Right ventricle myocardium inferior (tissue), 1 donor: ENCODE measurements at regions not wholly inside any gene's neighbourhood (a gene's known extent, or its start where the extent isn't known, plus 50 kb on each side); places are given as distances from the start of the nearest gene placed in this dataset.
"Not testable (repeated sequence)": the region's sequence is repeated elsewhere in the genome, so short reads cannot be mapped to it uniquely, and the experiment has no call there.

Experiments
- ATAC-seq: fragments of 200-7000 bp; cut with Tn5 transposase; one replicate; pipeline ENCODE4 v1.9.1; 2020; ENCODE audit warnings: mild to moderate bottlenecking, moderate library complexity
- DNase-seq: peaks from one replicate; pipeline ENCODE4 v3.0.0; 2021; ENCODE audit errors: missing footprints
- intact Hi-C: fragments of 100-400 bp; cut with DNase I; formaldehyde crosslinking; loops from one replicate; pipeline ENCODE4 v1.11.0; 2022
- donor health status: DM: no; HTN: yes; CAD: no; lungs with severe emphysema.

DNA sequence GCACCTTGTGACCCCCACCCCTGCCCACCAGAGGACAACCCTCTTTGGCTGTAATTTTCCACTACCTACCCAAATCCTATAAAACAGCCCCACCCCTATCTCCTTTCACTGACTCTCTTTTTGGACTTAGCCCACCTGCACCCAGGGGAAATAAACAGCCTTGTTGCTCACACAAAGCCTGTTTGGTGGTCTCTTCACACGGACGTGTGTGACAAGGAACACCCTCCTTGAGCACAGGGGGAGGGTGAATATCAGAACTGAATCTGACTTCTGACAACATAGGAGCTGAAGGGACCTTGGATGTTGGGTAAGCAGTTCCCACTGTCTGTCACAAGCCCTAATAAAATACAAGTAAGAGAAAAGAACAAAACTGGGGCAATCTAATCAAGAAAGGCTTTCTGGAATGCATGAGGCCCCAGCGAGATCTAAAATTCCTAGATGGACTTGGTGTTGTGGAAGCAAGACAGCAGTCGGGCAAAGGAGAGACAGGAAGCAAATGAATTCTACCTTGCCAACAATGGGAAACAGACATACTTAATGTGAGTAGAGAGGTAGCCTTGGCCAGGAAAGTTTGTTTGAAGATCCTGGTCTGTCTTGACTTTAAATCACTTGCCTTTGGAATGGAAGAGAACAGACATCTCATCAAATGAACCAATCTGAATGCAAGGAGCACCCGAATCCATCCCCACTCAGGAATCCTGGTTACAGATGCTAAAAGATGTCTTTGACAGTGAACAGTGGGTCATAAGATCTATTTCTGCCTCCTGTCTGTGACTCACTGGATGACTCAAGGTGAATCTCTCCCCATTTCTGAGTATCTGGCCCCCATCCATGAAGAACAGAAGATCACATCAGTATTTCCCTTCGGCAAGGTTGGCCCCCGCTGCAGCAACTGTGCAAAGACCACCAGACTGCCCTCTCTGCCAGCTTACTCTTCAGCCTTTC, 53.3 kb downstream of the OLFML3 start:
- DNase-seq (no peak), ATAC-seq (no peak)
- intact Hi-C loops: loop anchor here (10.0 kb wide), 1 partner anchor 252 kb away; no protein-coding TSS in a partner anchor

GRCh38 chr1:114033216-114033706, 54.0 kb downstream of the OLFML3 start:
- intact Hi-C loops: loop anchor here (10.0 kb wide), 1 partner anchor 252 kb away; no protein-coding TSS in a partner anchor
- DNase-seq (no peak), ATAC-seq (no peak)

GRCh38 chr1:114033961-114034360, 54.7 kb downstream of the OLFML3 start:
- no peak for DNase-seq
- intact Hi-C loops: loop anchor here (10.0 kb wide), 1 partner anchor 251 kb away; no protein-coding TSS in a partner anchor
- ATAC-seq: no peak

- intact Hi-C loops: loop anchor here (10.0 kb wide), 1 partner anchor 250 kb away; no protein-coding TSS in a partner anchor
- ATAC-seq (no peak), DNase-seq (no peak)
Measured at GRCh38 chr1:114034567-114035303, 55.5 kb downstream of the OLFML3 start.

- intact Hi-C loops: loop anchor here (10.0 kb wide), 1 partner anchor 249 kb away; no protein-coding TSS in a partner anchor
- DNase-seq (no peak), ATAC-seq (no peak)
Measured at GRCh38 chr1:114035304-114035700, 56.0 kb downstream of the OLFML3 start.

DNA sequence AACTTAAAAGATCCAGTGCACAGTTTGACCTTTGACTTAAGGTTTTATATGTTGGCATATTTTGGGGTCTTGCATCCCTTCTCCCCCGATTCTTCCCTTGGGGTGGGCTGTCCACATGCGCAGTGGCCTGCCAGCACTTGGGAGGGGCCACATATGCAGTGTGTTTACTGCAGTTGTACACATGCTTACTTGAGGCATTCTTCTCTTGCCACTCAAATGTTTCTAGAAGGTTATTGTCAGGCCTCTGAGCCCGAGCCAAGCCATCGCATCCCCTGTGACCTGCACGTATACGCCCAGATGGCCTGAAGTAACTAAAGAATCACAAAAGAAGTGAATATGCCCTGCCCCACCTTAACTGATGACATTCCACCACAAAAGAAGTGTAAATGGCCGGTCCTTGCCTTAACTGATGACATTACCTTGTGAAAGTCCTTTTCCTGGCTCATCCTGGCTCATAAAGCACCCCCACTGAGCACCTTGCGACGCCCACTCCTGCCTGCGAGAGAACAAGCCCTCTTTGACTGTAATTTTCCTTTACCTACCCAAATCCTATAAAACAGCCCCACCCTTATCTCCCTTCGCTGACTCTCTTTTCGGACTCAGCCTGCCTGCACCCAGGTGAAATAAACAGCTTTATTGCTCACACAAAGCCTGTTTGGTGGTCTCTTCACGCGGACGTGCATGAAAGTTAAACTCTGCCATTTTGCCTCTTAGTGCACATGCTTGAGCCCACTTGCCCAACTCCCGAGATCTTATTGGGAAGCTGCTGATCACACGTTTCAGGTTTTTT, 57.8 kb downstream of the OLFML3 start:
- intact Hi-C loops: loop anchor here (10.0 kb wide), 1 partner anchor 248 kb away; no protein-coding TSS in a partner anchor
- not testable (repeated sequence) for ATAC-seq, DNase-seq

- no peak for ATAC-seq
- intact Hi-C loops: loop anchor here (10.0 kb wide), 1 partner anchor 247 kb away; no protein-coding TSS in a partner anchor
- DNase-seq: no peak
Measured at GRCh38 chr1:114037631-114037890, 58.3 kb downstream of the OLFML3 start.

GRCh38 chr1:114037962-114038816, 58.9 kb downstream of the OLFML3 start:
- no peak for ATAC-seq
- intact Hi-C loops: loop anchor here (10.0 kb wide), 1 partner anchor 247 kb away; no protein-coding TSS in a partner anchor
- no peak for DNase-seq
